ENCODE measurements at regions not wholly inside any gene's neighbourhood (a gene's known extent, or its start where the extent isn't known, plus 50 kb on each side); places are given as distances from the start of the nearest gene placed in this dataset.
"Not testable (repeated sequence)": the region's sequence is repeated elsewhere in the genome, so short reads cannot be mapped to it uniquely, and the experiment has no call there.

- BruUV-seq (replicated peaks) = no TSS peak
- intact Hi-C loops (cut with micrococcal nuclease; ENCODE audit: unreplicated experiment) = no loop called here
- CTCF ChIA-PET = no interaction called here
Observed at GRCh38 chr6:12624142-12624837, 92.3 kb upstream of the PHACTR1 start.

GRCh38 chr6:12627053-12627452 lies 89.5 kb upstream of the PHACTR1 start:
- Histone ChIP-seq H3K9me3 (ENCODE audit: low read depth, low read length, poor library complexity, severe bottlenecking) (no peaks in the 10 kb centered on the region), H3K36me3 (ENCODE audit: insufficient read depth, low read length, poor library complexity, severe bottlenecking) (no peaks in the 10 kb centered on the region), H3K27ac (ENCODE audit: low read depth, low read length, poor library complexity, severe bottlenecking) (peak overlapping the region; percentile 60), H3K4me3 (ENCODE audit: low read depth, low read length, poor library complexity, severe bottlenecking) (no peak overlapping the region), H3K4me1 (ENCODE audit: insufficient read depth, low read length, poor library complexity, severe bottlenecking) (peaks cover 18% of the 10 kb centered on the region), H3K27me3 (replicated peaks; ENCODE audit: insufficient read depth, low read depth, low read length, poor library complexity) (no peaks in the 10 kb centered on the region)
- no peak for DNase-seq (ENCODE audit: low spot score)
- CTCF ChIA-PET = interaction anchor here (0.9 kb wide), 1 partner anchor 9 kb away, joined by 3 read pairs; no protein-coding TSS in a partner anchor
- TF ChIP-seq, protein P1, sequence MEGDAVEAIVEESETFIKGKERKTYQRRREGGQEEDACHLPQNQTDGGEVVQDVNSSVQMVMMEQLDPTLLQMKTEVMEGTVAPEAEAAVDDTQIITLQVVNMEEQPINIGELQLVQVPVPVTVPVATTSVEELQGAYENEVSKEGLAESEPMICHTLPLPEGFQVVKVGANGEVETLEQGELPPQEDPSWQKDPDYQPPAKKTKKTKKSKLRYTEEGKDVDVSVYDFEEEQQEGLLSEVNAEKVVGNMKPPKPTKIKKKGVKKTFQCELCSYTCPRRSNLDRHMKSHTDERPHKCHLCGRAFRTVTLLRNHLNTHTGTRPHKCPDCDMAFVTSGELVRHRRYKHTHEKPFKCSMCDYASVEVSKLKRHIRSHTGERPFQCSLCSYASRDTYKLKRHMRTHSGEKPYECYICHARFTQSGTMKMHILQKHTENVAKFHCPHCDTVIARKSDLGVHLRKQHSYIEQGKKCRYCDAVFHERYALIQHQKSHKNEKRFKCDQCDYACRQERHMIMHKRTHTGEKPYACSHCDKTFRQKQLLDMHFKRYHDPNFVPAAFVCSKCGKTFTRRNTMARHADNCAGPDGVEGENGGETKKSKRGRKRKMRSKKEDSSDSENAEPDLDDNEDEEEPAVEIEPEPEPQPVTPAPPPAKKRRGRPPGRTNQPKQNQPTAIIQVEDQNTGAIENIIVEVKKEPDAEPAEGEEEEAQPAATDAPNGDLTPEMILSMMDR (conservative IDR thresholded peaks at IDR 0.05; ENCODE audit: low read depth, low read length) = no peak
- TF ChIP-seq EZH2 (IDR thresholded peaks at IDR 0.05; ENCODE audit: borderline replicate concordance, low read depth, low read length, poor library complexity, severe bottlenecking) = no peak
- intact Hi-C loops (cut with micrococcal nuclease; ENCODE audit: unreplicated experiment) = no loop called here
- BruUV-seq (replicated peaks) = no TSS peak
- POLR2A ChIA-PET (ENCODE audit: low non-redundant PET) = no interaction called here

More at GRCh38 chr6:12624142-12624837, 92.3 kb upstream of the PHACTR1 start:
- DNase-seq (ENCODE audit: low spot score) = no peak
- TF ChIP-seq EZH2 (IDR thresholded peaks at IDR 0.05; ENCODE audit: borderline replicate concordance, low read depth, low read length, poor library complexity, severe bottlenecking) = no peak
- TF ChIP-seq, protein P1 (conservative IDR thresholded peaks at IDR 0.05; ENCODE audit: low read depth, low read length) = no peak
- Histone ChIP-seq H3K27me3 (replicated peaks; ENCODE audit: insufficient read depth, low read depth, low read length, poor library complexity) (no peaks in the 10 kb centered on the region), H3K27ac (ENCODE audit: low read depth, low read length, poor library complexity, severe bottlenecking) (no peak overlapping the region), H3K4me1 (ENCODE audit: insufficient read depth, low read length, poor library complexity, severe bottlenecking) (peaks cover 18% of the 10 kb centered on the region), H3K4me3 (ENCODE audit: low read depth, low read length, poor library complexity, severe bottlenecking) (no peak overlapping the region), H3K9me3 (ENCODE audit: low read depth, low read length, poor library complexity, severe bottlenecking) (no peaks in the 10 kb centered on the region), H3K36me3 (ENCODE audit: insufficient read depth, low read length, poor library complexity, severe bottlenecking) (no peaks in the 10 kb centered on the region)
- POLR2A ChIA-PET (ENCODE audit: low non-redundant PET) = no interaction called here

GRCh38 chr6:12628327-12628726 lies 88.2 kb upstream of the PHACTR1 start:
- H3K27me3 ChIP-seq (replicated peaks; ENCODE audit: insufficient read depth, low read depth, low read length, poor library complexity) = no peaks in the 10 kb centered on the region
- ChIA-PET CTCF (no interaction called here), POLR2A (ENCODE audit: low non-redundant PET) (no interaction called here)
- intact Hi-C loops (cut with micrococcal nuclease; ENCODE audit: unreplicated experiment) = no loop called here
- H3K36me3 ChIP-seq (ENCODE audit: insufficient read depth, low read length, poor library complexity, severe bottlenecking) = no peaks in the 10 kb centered on the region
- peak overlapping the region; percentile 60 for H3K27ac ChIP-seq (ENCODE audit: low read depth, low read length, poor library complexity, severe bottlenecking)
- no peaks in the 10 kb centered on the region for H3K9me3 ChIP-seq (ENCODE audit: low read depth, low read length, poor library complexity, severe bottlenecking)
- peak; percentile 72 for DNase-seq (ENCODE audit: low spot score)
- TF ChIP-seq, protein P1 (conservative IDR thresholded peaks at IDR 0.05; ENCODE audit: low read depth, low read length) = no peak
- no peak for TF ChIP-seq EZH2 (IDR thresholded peaks at IDR 0.05; ENCODE audit: borderline replicate concordance, low read depth, low read length, poor library complexity, severe bottlenecking)
- BruUV-seq (replicated peaks) = no TSS peak
- H3K4me1 ChIP-seq (ENCODE audit: insufficient read depth, low read length, poor library complexity, severe bottlenecking) = peaks cover 18% of the 10 kb centered on the region
- no peak overlapping the region for H3K4me3 ChIP-seq (ENCODE audit: low read depth, low read length, poor library complexity, severe bottlenecking)

- H3K27ac ChIP-seq (ENCODE audit: low read depth, low read length, poor library complexity, severe bottlenecking); CTCF ChIA-PET; POLR2A ChIA-PET (ENCODE audit: low non-redundant PET); intact Hi-C loops (cut with micrococcal nuclease; ENCODE audit: unreplicated experiment); H3K4me3 ChIP-seq (ENCODE audit: low read depth, low read length, poor library complexity, severe bottlenecking); H3K27me3 ChIP-seq (replicated peaks; ENCODE audit: insufficient read depth, low read depth, low read length, poor library complexity); DNase-seq (ENCODE audit: low spot score); BruUV-seq (replicated peaks); H3K4me1 ChIP-seq (ENCODE audit: insufficient read depth, low read length, poor library complexity, severe bottlenecking); H3K36me3 ChIP-seq (ENCODE audit: insufficient read depth, low read length, poor library complexity, severe bottlenecking); H3K9me3 ChIP-seq (ENCODE audit: low read depth, low read length, poor library complexity, severe bottlenecking): not testable (repeated sequence)
Observed at GRCh38 chr6:12633746-12634145, 82.8 kb upstream of the PHACTR1 start.
